ENCODE measurements at regions not wholly inside any gene's neighbourhood (a gene's known extent, or its start where the extent isn't known, plus 50 kb on each side); places are given as distances from the start of the nearest gene placed in this dataset.

DNA sequence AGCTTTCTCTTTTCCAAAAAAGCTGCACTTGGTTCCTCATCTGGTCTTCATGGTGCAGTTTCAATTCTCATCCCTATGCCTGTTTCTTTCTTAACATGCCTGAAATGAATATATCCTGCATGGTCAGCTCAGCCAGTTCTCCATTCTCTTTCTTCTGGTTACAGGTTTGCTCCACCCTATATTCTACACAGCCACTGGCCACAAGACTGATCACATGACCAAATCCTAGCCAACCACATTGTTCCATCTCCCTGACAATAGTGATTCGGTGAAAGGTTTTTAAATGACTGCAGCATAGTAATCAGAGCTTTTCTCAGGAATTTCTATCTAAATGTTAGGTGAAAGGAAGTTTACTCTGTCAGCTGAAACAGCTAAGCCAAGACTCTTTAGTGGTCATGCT is 891.4 kb downstream of the METTL15 start:
- H3K36me3 ChIP-seq (ENCODE audit: insufficient read depth, low read length): no peaks in the 10 kb centered on the region
- no peak overlapping the region for H3K4me3 ChIP-seq (ENCODE audit: low read length, poor library complexity, severe bottlenecking)
- no peaks in the 10 kb centered on the region for H3K9me2 ChIP-seq (replicated peaks; ENCODE audit: low read depth, low read length)
- H3K27me3 ChIP-seq (ENCODE audit: insufficient read depth, low read length, poor library complexity, severe bottlenecking): no peaks in the 10 kb centered on the region
- H4K20me1 ChIP-seq (ENCODE audit: insufficient read depth, low read length, poor library complexity, severe bottlenecking): no peaks in the 10 kb centered on the region
- no peak overlapping the region for H2AFZ ChIP-seq (ENCODE audit: low read length)
- no peak for TF ChIP-seq EZH2phosphoT487 (IDR thresholded peaks at IDR 0.05; ENCODE audit: borderline replicate concordance)
- TF ChIP-seq, protein P1, sequence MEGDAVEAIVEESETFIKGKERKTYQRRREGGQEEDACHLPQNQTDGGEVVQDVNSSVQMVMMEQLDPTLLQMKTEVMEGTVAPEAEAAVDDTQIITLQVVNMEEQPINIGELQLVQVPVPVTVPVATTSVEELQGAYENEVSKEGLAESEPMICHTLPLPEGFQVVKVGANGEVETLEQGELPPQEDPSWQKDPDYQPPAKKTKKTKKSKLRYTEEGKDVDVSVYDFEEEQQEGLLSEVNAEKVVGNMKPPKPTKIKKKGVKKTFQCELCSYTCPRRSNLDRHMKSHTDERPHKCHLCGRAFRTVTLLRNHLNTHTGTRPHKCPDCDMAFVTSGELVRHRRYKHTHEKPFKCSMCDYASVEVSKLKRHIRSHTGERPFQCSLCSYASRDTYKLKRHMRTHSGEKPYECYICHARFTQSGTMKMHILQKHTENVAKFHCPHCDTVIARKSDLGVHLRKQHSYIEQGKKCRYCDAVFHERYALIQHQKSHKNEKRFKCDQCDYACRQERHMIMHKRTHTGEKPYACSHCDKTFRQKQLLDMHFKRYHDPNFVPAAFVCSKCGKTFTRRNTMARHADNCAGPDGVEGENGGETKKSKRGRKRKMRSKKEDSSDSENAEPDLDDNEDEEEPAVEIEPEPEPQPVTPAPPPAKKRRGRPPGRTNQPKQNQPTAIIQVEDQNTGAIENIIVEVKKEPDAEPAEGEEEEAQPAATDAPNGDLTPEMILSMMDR (conservative IDR thresholded peaks at IDR 0.05; ENCODE audit: low read length): no peak
- H3K4me2 ChIP-seq (ENCODE audit: low read depth, low read length, poor library complexity, severe bottlenecking): no peak overlapping the region
- H3K4me1 ChIP-seq (ENCODE audit: insufficient read depth, low read length, poor library complexity, severe bottlenecking): no peaks in the 10 kb centered on the region
- H3K79me2 ChIP-seq (ENCODE audit: insufficient read depth, low read length): no peaks in the 10 kb centered on the region
- H3K9ac ChIP-seq (ENCODE audit: low read depth, low read length, poor library complexity, severe bottlenecking): no peak overlapping the region
- no peaks in the 10 kb centered on the region for H3F3A ChIP-seq (ENCODE audit: low read depth)
- H3K9me3 ChIP-seq (ENCODE audit: insufficient read depth, low read depth, low read length): no peaks in the 10 kb centered on the region

DNA sequence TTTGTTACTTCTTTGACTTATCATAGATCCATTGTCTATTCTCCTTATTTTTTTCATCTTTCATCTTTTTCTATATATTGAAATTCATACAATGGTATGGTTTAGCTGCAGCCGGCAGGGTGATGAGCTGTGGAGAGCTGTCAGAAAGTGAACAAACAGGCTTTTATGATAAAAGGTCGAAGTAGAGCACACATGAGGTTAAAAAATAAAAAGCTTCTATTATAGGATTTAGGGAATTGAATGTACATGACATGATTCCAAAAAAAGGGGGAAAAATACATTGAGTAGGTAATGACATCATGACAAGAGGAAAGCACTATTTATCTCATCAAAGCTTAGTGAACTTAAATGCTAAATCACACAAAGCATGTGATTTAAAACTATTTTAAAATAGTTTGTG is 884.8 kb downstream of the METTL15 start:
- Histone ChIP-seq H3K4me3 (ENCODE audit: low read length, poor library complexity, severe bottlenecking) (no peak overlapping the region), H3K4me2 (ENCODE audit: low read depth, low read length, poor library complexity, severe bottlenecking) (no peak overlapping the region), H3K79me2 (ENCODE audit: insufficient read depth, low read length) (no peaks in the 10 kb centered on the region), H3K9me2 (replicated peaks; ENCODE audit: low read depth, low read length) (no peaks in the 10 kb centered on the region), H3F3A (ENCODE audit: low read depth) (no peaks in the 10 kb centered on the region), H3K9me3 (ENCODE audit: insufficient read depth, low read depth, low read length) (no peaks in the 10 kb centered on the region), H3K36me3 (ENCODE audit: insufficient read depth, low read length) (no peaks in the 10 kb centered on the region), H3K27me3 (ENCODE audit: insufficient read depth, low read length, poor library complexity, severe bottlenecking) (no peaks in the 10 kb centered on the region), H2AFZ (ENCODE audit: low read length) (no peak overlapping the region), H4K20me1 (ENCODE audit: insufficient read depth, low read length, poor library complexity, severe bottlenecking) (no peaks in the 10 kb centered on the region), H3K9ac (ENCODE audit: low read depth, low read length, poor library complexity, severe bottlenecking) (no peak overlapping the region), H3K4me1 (ENCODE audit: insufficient read depth, low read length, poor library complexity, severe bottlenecking) (no peaks in the 10 kb centered on the region)
- TF ChIP-seq EZH2phosphoT487 (IDR thresholded peaks at IDR 0.05; ENCODE audit: borderline replicate concordance): no peak
- TF ChIP-seq, protein P1 (conservative IDR thresholded peaks at IDR 0.05; ENCODE audit: low read length): no peak

DNA sequence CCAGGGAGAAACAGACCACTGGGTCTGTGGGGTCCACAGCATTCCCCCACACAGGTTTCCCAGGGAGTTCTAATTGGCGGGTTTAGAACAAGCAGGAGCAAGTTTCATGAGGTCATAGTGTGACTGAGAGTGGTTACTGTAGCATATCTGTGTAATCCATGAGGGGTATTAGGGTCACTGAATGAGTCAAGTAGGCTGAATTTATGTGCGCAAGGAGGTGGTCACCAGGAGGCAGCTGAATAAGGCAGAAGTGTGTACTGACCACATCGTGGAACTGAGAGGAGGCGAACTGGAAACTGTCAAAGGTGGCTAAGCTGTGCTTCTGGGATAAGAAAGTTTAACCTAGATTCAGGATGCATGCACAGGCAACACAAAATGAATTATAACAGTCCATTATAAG is 876.0 kb downstream of the METTL15 start:
- Histone ChIP-seq H4K20me1 (ENCODE audit: insufficient read depth, low read length, poor library complexity, severe bottlenecking) (no peaks in the 10 kb centered on the region), H3K4me2 (ENCODE audit: low read depth, low read length, poor library complexity, severe bottlenecking) (no peak overlapping the region), H3K4me1 (ENCODE audit: insufficient read depth, low read length, poor library complexity, severe bottlenecking) (no peaks in the 10 kb centered on the region), H3K9ac (ENCODE audit: low read depth, low read length, poor library complexity, severe bottlenecking) (no peak overlapping the region), H3K9me3 (ENCODE audit: insufficient read depth, low read depth, low read length) (no peaks in the 10 kb centered on the region), H3K36me3 (ENCODE audit: insufficient read depth, low read length) (no peaks in the 10 kb centered on the region), H3K9me2 (replicated peaks; ENCODE audit: low read depth, low read length) (no peaks in the 10 kb centered on the region), H3K79me2 (ENCODE audit: insufficient read depth, low read length) (no peaks in the 10 kb centered on the region), H3K4me3 (ENCODE audit: low read length, poor library complexity, severe bottlenecking) (no peak overlapping the region), H2AFZ (ENCODE audit: low read length) (no peak overlapping the region), H3F3A (ENCODE audit: low read depth) (no peaks in the 10 kb centered on the region), H3K27me3 (ENCODE audit: insufficient read depth, low read length, poor library complexity, severe bottlenecking) (no peaks in the 10 kb centered on the region)
- TF ChIP-seq, protein P1 (conservative IDR thresholded peaks at IDR 0.05; ENCODE audit: low read length): no peak
- TF ChIP-seq EZH2phosphoT487 (IDR thresholded peaks at IDR 0.05; ENCODE audit: borderline replicate concordance): no peak

All from Loucy (cell line).